ENCODE measurements at regions not wholly inside any gene's neighbourhood (a gene's known extent, or its start where the extent isn't known, plus 50 kb on each side); places are given as distances from the start of the nearest gene placed in this dataset.

DNA sequence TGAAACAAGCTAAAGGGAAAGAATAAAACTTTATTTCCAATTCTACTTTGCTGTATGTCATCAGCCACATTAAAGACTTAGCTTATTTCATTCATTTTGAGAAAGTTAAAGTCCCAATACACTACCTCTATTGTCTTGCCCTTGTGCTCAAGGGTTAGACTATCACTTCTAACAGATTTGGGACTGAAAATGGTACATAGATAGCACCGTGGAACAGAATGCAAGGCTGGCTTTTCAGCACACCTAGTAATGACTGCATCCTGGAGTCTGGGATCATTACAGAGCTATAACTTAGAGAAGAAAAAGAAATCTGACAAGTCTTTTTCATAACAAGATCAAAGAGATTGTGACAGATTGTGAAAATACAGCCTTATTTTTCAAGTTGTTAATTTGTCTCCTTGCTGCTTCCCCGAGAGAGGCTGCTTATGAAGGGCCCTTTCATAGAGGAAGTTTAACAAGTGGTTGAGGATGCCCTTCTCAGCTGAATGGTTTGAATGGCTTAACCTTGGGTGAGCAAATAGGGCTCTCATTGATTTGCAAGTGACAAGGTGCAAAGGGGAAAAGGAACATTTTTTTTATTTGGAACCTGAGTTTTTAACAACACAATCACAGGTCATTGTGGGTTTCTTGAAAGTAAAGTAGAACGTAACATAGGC, 371.8 kb downstream of the EPHA4 start:
- Histone ChIP-seq H3K9me3 (replicated peaks in 1 of 3) (no peaks in the 10 kb centered on the region), H3K4me3 (no peak overlapping the region), H3K36me3 (replicated peaks in 1 of 2) (no peaks in the 10 kb centered on the region), H3K27ac (no peak overlapping the region), H3K4me1 (replicated peaks in 1 of 2) (no peaks in the 10 kb centered on the region), H3K27me3 (no peaks in the 10 kb centered on the region)
- 79 to 88% (median 80%) methylated on average over 3 of the region's 3 CpGs for WGBS, 4 donors
- DNase-seq = no peak
- TF ChIP-seq POLR2A (IDR thresholded peaks at IDR 0.05) (no peak), CTCF (IDR thresholded peaks at IDR 0.05) (no peak)
- intact Hi-C loops (cut with DNase I) = no loop called here

DNA sequence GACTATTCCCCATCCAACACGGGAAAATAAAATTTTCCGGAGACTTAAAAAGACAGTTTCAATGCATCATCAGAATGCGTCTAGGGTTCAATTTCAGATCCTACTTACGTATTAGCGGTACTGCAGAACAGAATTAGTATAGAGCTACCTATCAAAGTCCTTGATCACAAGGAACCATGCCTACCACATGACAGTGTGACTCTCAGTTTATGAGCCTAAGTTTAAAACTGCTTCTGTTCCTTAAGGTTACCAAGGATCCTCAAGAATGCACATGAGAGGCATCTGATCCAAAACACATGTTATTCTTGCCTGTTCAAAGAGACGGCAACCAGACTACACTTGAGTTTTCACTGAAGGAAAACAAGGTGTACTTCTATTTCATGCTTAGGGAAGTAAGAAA, 369.7 kb downstream of the EPHA4 start:
- H3K36me3 ChIP-seq (replicated peaks in 1 of 2) = no peaks in the 10 kb centered on the region
- H3K9me3 ChIP-seq (replicated peaks in 1 of 3) = no peaks in the 10 kb centered on the region
- intact Hi-C loops (cut with DNase I) = no loop called here
- no peaks in the 10 kb centered on the region for H3K4me1 ChIP-seq (replicated peaks in 1 of 2)
- no peak for TF ChIP-seq POLR2A (IDR thresholded peaks at IDR 0.05)
- no peak for TF ChIP-seq CTCF (IDR thresholded peaks at IDR 0.05)
- 90 to 93% (median 93%) methylated on average over 6 of the region's 6 CpGs for WGBS, 4 donors
- no peak overlapping the region for H3K4me3 ChIP-seq
- no peak overlapping the region for H3K27ac ChIP-seq
- H3K27me3 ChIP-seq = no peaks in the 10 kb centered on the region
- no peak for DNase-seq

DNA sequence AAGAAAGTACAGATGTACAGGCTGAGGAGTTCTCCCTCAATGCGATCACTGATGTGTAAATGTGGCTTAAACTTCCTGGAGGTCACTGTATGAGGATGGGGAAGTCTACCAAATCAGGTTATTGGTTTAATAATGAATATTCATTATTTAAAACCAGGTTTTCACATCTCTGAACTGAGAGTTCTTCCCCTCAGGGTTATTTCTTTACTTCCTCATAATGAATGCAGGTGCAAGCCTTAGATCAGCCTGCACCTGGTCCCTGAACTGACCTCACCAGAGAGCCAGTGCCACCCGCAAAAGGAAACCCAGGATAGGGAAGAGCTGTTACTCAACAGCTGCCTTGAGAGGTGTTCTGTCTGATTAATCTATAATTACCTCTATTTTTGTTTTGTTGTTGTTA, 369.0 kb downstream of the EPHA4 start:
- 79 to 93% (median 87%) methylated on average over 2 of the region's 2 CpGs for WGBS, 4 donors
- no peak for TF ChIP-seq POLR2A (IDR thresholded peaks at IDR 0.05)
- no peak for TF ChIP-seq CTCF (IDR thresholded peaks at IDR 0.05)
- Histone ChIP-seq H3K27ac (no peak overlapping the region), H3K9me3 (replicated peaks in 1 of 3) (no peaks in the 10 kb centered on the region), H3K4me1 (replicated peaks in 1 of 2) (no peaks in the 10 kb centered on the region), H3K36me3 (replicated peaks in 1 of 2) (no peaks in the 10 kb centered on the region), H3K27me3 (no peaks in the 10 kb centered on the region), H3K4me3 (no peak overlapping the region)
- intact Hi-C loops (cut with DNase I) = no loop called here
- no peak for DNase-seq

DNA sequence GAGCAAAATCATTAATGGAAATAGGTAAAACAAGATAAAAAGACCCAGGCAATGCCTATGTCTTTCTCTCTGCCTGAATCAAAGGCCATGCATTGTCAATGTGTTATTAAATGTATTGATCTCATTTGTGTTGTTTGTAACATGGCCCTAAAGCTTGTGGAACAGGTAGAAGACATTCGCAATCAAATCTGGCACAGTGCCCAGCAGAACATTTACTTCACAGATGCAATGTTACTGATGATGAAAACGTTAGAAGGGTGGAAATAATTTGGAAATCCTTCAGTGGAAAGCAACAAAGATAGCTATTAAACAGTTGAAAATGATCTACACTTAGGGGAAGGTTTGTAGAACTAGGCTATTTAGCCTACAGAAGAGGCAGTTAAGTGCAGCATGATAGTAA, 368.2 kb downstream of the EPHA4 start:
- Histone ChIP-seq H3K9me3 (replicated peaks in 1 of 3) (no peaks in the 10 kb centered on the region), H3K4me1 (replicated peaks in 1 of 2) (no peaks in the 10 kb centered on the region), H3K4me3 (no peak overlapping the region), H3K27ac (no peak overlapping the region), H3K36me3 (replicated peaks in 1 of 2) (no peaks in the 10 kb centered on the region), H3K27me3 (no peaks in the 10 kb centered on the region)
- 47 to 57% (median 51%) methylated on average over 2 of the region's 2 CpGs for WGBS, 4 donors
- TF ChIP-seq CTCF (IDR thresholded peaks at IDR 0.05) (no peak), POLR2A (IDR thresholded peaks at IDR 0.05) (no peak)
- intact Hi-C loops (cut with DNase I) = no loop called here
- DNase-seq = no peak
